ENCODE measurements at regions not wholly inside any gene's neighbourhood (a gene's known extent, or its start where the extent isn't known, plus 50 kb on each side); places are given as distances from the start of the nearest gene placed in this dataset.
"Not testable (repeated sequence)": the region's sequence is repeated elsewhere in the genome, so short reads cannot be mapped to it uniquely, and the experiment has no call there.

DNA sequence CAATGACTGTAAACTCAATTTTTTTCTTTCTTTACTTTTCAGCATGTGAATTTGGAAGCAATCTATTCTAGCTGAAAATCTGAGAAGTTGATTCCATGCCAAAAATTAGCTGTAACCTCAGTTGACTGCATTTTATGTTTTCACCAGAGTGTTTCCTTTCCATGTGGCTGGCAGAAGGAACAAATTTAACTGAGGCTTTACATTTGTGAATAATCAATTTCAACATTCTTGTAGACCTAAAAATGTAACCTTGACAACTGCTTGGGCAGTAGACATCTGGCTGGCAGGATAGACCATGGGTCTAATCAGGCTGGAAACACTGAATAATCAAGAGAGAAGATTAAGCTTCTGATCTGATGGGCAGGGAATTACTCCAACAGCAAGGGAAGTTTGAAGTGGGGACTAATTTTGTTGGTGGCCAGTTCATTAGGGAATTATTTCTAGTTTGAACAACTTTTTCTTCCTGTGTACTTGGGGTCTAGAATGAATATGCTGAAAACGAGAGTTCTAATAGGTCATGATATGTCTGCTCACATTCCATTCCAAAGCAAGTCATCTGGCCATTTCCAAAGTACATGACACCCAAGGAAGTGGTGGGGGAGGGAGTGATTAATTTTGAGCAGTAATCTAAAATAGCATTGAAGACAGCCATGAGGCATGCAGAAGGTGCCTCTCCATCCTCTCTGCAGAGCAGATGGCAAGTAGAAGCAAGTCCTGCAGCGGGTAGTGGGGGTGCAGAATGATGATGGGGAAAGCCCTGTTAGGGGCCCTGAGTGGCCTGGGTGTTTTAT, 68.2 kb downstream of the ATP23 start:
- no peak for DNase-seq

DNA sequence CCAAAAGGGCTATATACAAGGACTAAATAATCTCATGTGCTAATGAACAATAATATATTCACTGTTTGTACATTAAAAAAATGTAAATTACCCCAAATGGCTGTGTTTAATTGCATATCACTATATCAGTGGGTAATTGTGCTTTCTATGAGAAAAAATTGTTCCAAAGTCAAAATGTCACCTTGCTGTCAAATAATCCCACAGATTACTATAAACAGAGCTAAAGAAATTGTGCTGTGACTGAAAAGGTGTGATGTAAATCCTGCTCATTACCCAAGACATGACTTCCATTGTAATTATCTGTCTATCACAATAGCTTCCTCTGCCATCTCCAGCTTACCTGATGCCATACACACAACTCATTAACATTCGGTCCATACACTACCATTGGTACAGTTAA, 70.3 kb downstream of the ATP23 start:
- DNase-seq = no peak

DNA sequence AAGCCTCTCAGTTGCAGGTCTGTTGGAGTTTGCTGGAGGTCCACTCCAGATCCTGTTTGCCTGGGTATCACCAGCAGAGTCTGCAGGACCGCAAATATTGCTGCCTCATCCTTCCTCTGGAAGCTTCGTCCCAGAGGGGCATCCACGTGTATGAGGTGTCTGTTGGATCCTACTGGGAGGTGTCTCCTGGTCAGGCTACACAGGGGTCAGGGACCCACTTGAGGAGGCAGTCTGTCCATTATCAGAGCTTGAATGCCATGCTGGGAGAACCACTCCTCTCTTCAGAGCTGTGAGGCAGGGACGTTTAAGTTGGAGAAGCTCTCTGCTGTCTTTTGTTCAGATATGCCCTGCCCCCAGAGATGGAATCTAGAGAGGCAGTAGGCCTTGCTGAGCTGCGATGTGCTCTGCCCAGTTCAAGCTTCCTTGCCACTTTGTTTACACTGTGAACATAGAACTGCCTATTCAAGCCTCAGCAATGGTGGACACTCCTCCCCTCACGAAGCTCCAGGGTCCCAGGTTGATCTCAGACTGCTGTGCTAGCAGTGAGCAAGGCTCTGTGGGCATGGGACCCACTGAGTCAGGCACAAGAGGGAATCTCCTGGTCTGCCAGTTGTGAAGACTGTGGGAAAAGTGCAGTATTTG, 81.1 kb downstream of the ATP23 start:
- not testable (repeated sequence) for DNase-seq

- DNase-seq = no peak
These were observed 84.1 kb downstream of the ATP23 start for GRCh38 chr12:58025431-58025830.

DNA sequence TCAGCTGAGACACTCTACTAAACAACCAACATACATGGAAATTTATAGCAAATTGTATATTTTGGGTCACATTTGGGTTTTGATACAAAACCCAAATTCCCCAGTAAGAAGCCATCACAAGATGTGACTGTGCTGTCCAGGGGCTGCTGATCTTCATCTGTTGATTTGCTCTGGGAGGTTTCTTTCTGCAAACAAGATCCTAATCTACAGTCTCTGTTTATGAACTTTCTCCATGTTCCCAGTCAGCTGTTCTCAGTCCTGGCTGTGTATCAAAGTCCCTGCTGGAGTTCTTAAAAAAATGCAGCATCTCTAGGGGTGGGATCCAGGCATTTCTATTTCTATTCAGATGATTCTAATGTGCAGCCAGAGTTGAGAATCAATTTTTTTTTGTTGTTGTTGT, 85.1 kb downstream of the ATP23 start:
- DNase-seq = no peak

DNA sequence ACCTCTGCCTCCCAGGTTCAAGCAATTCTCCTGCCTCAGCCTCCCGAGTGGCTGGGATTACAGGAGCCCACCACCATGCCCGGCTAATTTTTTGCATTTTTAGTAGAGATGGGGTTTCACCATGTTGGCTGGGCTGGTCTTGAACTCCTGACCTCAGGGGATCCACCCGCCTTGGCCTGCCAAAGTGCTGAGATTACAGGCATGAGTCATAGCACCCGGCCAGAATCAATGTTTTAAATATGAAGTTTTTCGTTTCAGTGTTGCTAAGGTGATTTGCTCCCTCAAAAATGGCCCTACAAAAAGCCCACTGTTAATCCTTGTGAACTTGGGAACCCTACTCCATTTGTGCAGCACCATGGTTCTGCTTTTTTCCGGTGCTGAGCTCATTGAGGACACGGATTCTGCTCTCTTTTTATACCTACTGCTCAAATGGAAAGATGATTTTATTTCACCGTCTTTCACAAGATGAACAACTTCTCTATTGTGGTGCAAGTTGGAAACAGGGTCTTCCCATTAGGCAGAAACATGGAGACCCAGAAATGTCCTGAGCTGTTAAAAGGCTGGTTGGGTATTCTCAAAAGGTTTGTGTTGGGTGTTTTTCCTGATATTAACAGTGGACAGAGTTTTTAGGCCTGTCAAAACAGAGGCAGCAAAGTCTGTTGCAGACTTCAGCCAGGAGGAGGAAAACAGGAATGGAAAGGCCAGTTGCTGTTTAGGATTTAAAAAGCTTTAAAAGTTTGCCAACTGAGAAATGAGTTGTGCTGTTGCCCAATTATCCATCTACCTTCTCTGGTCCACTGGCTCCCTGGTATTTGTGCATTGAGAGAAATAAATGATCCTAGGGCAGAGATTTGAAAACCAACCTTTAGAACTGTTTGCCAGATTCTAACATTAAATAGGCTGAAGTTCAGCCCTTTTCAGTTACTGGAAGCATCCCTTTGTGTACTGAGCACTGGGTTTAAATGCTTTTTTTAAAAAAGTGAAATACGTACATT, 85.8 kb downstream of the ATP23 start:
- DNase-seq = no peak

DNA sequence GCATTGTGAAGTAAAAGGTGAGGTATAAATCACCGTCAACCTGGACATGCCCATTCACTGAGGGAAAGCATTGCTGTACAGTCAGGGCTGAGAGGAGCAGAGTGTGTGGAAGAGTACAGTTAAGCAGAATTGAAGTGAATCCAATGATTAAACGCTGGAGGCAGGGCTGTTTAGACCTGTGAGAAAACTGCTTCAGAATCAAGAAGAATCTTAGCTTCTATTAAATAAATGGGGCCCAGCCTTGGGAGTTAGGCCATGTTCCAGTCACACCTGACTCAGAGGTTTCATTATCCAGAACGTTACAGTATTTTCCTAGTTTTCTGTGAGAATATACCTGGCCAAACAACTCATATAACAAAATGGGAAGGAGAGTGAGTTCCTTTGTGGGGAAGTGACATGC, 86.9 kb downstream of the ATP23 start:
- DNase-seq = no peak

- no peak for DNase-seq
These were observed 87.9 kb downstream of the ATP23 start for GRCh38 chr12:58029260-58029659.

- no peak for DNase-seq
These were observed 89.4 kb downstream of the ATP23 start for GRCh38 chr12:58030566-58031279.

DNA sequence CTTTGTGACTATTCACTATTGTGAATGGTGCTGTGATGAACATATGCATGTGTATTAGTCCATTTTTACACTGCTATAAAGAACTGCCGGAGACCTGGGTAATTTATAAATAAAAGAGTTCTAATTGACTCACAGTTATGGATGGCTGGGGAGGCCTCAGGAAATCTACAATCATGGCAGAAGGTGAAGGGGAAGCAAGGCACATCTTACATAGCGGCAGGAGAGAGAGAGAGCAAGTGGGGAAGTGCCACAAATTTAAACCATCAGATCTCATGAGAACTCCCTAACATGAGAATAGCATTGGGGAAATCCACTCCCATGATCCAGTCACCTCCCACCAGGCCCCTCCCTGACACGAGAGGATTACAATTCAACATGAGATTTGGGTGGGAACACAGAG, 90.8 kb downstream of the ATP23 start:
- DNase-seq = no peak

GRCh38 chr12:58033831-58034230, 92.5 kb downstream of the ATP23 start:
- no peak for DNase-seq

GRCh38 chr12:58034311-58034710, 92.9 kb downstream of the ATP23 start:
- DNase-seq = no peak

DNA sequence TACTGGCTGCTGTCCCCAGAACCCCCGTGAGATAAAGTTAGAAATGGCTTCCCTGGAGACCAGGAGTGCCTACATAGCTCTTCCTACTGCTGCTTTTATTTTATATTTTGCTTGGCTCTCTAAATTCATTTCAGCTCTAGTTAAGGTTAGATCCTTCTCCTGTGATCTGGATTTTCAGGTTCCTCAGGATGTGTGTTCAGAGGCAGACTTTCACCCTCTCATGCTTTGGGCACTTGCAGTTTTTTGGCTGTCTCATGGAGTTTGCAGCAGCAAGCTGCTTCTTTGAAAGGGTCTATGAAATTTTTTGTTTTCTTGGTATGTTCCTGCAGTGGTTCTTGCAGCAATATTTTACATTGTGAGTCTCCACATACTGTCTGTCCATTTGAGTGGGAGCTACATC, 93.3 kb downstream of the ATP23 start:
- DNase-seq = no peak

- no peak for DNase-seq
These were observed 100.1 kb downstream of the ATP23 start for GRCh38 chr12:58041441-58041840.

- no peak for DNase-seq
These were observed 103.6 kb downstream of the ATP23 start for GRCh38 chr12:58044966-58045365.

- no peak for DNase-seq
These were observed 104.9 kb downstream of the ATP23 start for GRCh38 chr12:58046271-58046670.

DNA sequence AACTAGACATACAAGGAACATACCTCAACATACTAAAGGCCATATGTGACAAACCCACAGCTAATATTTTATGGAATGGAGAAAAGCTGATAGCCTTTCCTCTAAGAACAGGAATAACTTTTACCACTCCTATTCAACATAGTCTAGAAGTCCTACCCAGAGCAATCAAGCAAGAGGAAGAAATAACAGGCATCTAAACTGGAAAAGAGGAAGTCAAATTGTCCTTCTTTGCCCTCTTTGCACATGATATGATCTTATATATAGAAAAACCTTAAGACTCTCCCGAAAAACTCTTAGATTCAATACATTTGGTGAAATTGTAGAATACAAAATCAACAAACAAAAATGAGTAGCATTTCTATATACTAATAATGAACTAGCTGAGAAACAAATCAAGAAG, 110.0 kb downstream of the ATP23 start:
- DNase-seq = no peak

- DNase-seq = no peak
These were observed 123.3 kb downstream of the ATP23 start for GRCh38 chr12:58064666-58065065.

DNA sequence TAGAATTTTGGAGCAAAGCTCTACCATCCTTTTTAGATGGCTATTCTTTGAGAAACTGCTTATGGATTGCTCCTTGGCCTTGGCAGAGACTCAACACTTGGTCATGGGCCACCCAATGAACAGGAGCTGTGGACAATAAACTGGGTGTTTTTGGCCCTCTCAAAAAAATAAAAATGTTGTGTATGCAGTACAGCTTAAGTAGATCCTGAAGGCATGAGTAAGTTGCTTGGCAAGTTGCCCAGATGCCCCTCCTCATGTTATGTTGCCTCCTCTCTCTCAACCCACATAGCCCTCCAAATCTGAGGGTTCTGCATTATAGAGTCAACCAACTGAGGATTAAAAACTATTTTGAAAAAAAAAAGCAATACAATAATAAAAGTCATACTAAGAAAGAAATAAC, 124.9 kb downstream of the ATP23 start:
- DNase-seq = no peak

- DNase-seq = no peak
These were observed 126.4 kb downstream of the ATP23 start for GRCh38 chr12:58067610-58068387.

GRCh38 chr12:58068706-58069105, 127.3 kb downstream of the ATP23 start:
- no peak for DNase-seq
